GM19468 (cell line): ENCODE measurements at regions not wholly inside any gene's neighbourhood (a gene's known extent, or its start where the extent isn't known, plus 50 kb on each side); places are given as distances from the start of the nearest gene placed in this dataset.

ENCODE experiments used
- ATAC-seq: cut with Tn5 transposase; IDR thresholded peaks from one replicate; pipeline ENCODE4 v1.9.1; 2021; ENCODE audit warnings: mild to moderate bottlenecking, moderate library complexity, moderate number of reproducible peaks; ENCODE audit not compliant: unreplicated experiment; ENCODE audit errors: extremely low read depth

GRCh38 chr12:105766029-105766428 lies 372.7 kb downstream of the NUAK1 start:
- ATAC-seq = no peak

GRCh38 chr12:105769486-105769885 lies 369.3 kb downstream of the NUAK1 start:
- no peak for ATAC-seq

GRCh38 chr12:105773471-105773870 lies 365.3 kb downstream of the NUAK1 start:
- no peak for ATAC-seq

GRCh38 chr12:105774037-105774436 lies 364.7 kb downstream of the NUAK1 start:
- ATAC-seq = no peak

- no peak for ATAC-seq
These were observed 363.4 kb downstream of the NUAK1 start for GRCh38 chr12:105775343-105775742.

GRCh38 chr12:105783983-105784947 lies 354.5 kb downstream of the NUAK1 start:
- ATAC-seq = peak; percentile 46

GRCh38 chr12:105793421-105793820 lies 345.3 kb downstream of the NUAK1 start:
- no peak for ATAC-seq

GRCh38 chr12:105798256-105798845 lies 340.4 kb downstream of the NUAK1 start:
- no peak for ATAC-seq

- no peak for ATAC-seq
These were observed 339.7 kb downstream of the NUAK1 start for GRCh38 chr12:105799103-105799502.

GRCh38 chr12:105801351-105801750 lies 337.4 kb downstream of the NUAK1 start:
- ATAC-seq = no peak

- no peak for ATAC-seq
These were observed 335.5 kb downstream of the NUAK1 start for GRCh38 chr12:105803292-105803691.

GRCh38 chr12:105804591-105805265 lies 334.0 kb downstream of the NUAK1 start:
- no peak for ATAC-seq

GRCh38 chr12:105805730-105806399 lies 332.9 kb downstream of the NUAK1 start:
- ATAC-seq = no peak

- ATAC-seq = no peak
These were observed 332.4 kb downstream of the NUAK1 start for GRCh38 chr12:105806400-105806770.

GRCh38 chr12:105812366-105812765 lies 326.4 kb downstream of the NUAK1 start:
- ATAC-seq = no peak

GRCh38 chr12:105813201-105813600 lies 325.6 kb downstream of the NUAK1 start:
- ATAC-seq = no peak

- no peak for ATAC-seq
These were observed 324.5 kb downstream of the NUAK1 start for GRCh38 chr12:105814283-105814682.

- ATAC-seq = no peak
These were observed 319.2 kb downstream of the NUAK1 start for GRCh38 chr12:105819549-105819948.

GRCh38 chr12:105820429-105821125 lies 318.2 kb downstream of the NUAK1 start:
- ATAC-seq = no peak
